Colon (tissue), 2 donors: ENCODE measurements at regions not wholly inside any gene's neighbourhood (a gene's known extent, or its start where the extent isn't known, plus 50 kb on each side); places are given as distances from the start of the nearest gene placed in this dataset.
"Not testable (repeated sequence)": the region's sequence is repeated elsewhere in the genome, so short reads cannot be mapped to it uniquely, and the experiment has no call there.

Source experiments
- FAIRE-seq: peaks from 2 replicates; lab custom pipeline; 2012; peaks lifted over from hg19 to GRCh38; lab: Jason Lieb, UNC
- donor health status: control.
- donor health status: control.

DNA sequence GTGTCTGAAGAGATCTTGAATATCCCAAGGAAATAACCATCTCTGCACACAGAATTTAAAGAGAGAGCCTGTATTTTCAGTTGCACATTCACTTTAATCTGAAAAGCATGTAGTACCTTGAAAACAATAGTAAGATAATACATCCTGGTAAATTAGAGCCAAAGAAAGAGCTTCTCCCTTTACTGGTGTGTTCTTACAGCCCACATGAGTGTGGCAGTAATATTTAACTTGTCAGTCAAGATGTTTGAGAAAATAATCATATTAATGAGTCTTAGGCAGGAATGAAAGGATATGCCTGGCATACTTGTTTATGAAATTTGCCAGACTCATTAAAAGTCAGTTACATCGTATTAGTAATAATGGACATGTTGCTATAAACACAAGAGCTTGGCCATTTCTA is 908.4 kb upstream of the ADGRL4 start:
- no peak for FAIRE-seq

GRCh38 chr1:79912813-79913212 is 906.3 kb upstream of the ADGRL4 start:
- FAIRE-seq = no peak

DNA sequence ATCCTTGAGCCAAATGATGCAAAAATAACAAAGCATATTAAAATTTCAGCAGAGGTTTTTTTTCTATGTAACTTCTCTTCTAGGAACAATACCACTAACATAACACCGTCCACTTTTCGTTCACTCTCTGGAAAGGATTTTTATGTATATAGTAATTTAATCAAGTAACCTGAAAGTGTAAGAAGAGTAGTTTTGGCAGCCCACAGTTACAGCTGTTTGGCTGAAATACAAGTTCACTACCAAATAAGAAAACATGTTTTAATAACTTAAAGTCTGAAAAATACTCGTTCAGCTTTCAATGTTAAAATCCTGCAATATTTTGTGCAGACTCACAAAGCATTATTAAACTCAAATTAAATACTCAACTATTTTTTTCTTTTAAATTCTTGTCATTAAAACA is 896.8 kb upstream of the ADGRL4 start:
- no peak for FAIRE-seq

DNA sequence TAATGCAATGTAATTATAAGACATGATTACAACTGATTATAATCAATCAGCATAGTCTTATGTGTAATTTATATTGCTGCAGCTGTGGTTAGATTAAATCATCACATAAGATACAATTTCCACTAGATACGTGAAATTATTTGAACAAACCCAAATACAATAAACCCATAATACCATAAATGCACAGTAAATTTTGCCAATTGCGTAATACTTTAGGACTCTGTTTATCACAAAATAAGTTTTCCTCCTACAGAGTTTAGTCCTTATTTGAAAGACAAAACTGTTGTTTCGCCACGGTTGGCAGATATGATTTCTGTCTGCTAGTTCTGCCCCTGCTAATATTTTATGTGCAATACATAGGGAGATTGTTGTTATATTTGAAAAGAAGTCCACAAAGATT is 895.9 kb upstream of the ADGRL4 start:
- no peak for FAIRE-seq

GRCh38 chr1:79899914-79900313 is 893.4 kb upstream of the ADGRL4 start:
- no peak for FAIRE-seq

- no peak for FAIRE-seq
Measured at GRCh38 chr1:79896140-79896539, 889.6 kb upstream of the ADGRL4 start.

GRCh38 chr1:79895573-79895972 is 889.0 kb upstream of the ADGRL4 start:
- FAIRE-seq = no peak

DNA sequence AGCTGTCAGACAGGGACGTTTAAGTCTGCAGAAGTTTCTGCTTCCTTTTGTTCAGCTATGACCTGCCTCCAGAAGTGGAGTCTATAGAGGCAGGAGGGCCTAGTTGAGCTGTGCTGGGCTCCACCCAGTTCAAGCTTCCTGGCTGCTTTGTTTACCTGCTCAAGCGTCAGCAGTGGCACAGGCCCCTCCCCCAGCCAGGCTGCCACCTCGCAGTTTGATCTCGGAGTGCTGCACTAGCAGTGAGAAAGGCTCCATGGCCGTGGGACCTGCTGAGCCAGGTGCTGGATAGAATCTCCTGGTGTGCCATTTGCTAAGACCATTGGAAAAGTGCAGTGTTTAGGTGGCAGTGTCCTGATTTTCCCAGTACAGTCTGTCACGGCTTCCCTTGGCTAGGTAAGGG is 887.6 kb upstream of the ADGRL4 start:
- not testable (repeated sequence) for FAIRE-seq

DNA sequence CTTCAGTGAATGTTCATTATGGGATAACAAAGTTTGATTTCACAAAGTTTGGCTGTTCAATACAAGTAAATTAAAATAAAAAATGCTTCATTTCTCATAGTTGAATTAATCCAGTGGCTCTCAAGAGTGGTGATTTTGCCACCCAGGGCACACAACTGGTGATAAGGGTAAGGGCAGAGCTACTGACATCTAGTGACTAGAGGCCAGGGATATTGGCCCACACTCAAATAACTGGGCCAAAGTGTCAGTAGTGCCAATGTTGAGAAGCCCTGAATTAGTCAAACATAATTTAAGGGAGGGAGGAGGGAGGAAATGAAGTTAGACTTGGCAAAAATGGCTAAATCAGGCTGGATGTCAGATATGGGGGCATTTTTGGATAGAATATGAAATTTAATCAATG is 880.5 kb upstream of the ADGRL4 start:
- FAIRE-seq = no peak

GRCh38 chr1:79885101-79885500 is 878.6 kb upstream of the ADGRL4 start:
- no peak for FAIRE-seq

GRCh38 chr1:79877086-79877485 is 870.6 kb upstream of the ADGRL4 start:
- no peak for FAIRE-seq

DNA sequence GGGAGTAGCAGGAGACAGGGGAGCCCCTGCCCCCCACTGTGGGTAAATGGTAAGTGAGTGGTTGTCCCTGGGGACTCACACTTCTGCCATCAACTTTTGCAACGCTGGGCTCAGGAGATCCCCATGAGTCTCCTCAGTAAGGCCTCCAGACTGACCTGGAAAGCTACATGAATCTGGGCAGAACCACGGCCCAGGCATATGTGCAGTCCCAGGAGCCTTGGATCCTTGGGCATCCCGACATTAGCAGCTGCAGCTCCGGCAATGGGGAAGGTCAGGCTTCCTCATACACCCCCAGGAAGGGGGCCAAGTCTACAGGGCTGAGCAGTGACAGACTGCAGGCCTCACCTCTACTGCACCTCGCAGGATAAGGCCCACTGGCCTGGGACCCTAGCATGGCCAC is 868.7 kb upstream of the ADGRL4 start:
- no peak for FAIRE-seq

GRCh38 chr1:79874289-79874688 is 867.8 kb upstream of the ADGRL4 start:
- FAIRE-seq = no peak

- no peak for FAIRE-seq
Measured at GRCh38 chr1:79859212-79859948, 852.9 kb upstream of the ADGRL4 start.

DNA sequence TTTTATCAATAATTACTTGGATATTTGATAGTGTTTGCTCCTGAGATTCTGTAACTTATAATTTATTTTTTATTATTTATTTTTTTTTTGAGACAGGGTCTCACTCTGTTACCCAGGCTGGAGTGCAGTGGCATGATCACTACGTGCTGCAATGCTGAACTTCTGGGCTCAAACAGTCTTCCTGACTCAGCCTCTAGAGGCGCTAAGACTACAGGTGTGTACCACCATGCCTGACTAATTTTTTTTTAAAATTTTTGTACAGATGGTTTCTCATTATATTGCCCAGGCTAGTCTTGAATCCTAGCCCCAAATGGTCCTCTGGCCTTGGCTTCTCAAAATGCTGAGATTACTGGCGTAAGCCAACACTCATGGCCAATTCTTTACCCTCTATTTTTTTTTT is 845.5 kb upstream of the ADGRL4 start:
- FAIRE-seq = no peak

DNA sequence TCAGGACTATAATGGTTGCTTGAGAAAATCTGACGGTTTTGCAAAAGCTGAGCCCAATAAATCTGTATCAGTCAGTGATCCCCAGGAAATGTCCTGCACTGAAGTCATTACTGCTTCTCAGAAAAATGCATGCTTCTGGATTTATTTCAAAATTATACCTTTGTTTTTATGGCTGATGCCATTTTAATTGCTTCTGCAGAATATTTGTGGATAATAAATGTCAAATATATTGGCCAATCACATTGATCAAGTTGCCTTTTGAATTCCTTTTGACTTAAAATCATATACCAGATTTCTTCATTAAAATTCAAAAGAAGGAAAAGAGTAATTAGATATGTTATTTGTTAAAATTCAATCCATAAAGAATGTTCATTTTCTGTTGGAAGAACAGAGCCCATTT is 842.9 kb upstream of the ADGRL4 start:
- FAIRE-seq = no peak

DNA sequence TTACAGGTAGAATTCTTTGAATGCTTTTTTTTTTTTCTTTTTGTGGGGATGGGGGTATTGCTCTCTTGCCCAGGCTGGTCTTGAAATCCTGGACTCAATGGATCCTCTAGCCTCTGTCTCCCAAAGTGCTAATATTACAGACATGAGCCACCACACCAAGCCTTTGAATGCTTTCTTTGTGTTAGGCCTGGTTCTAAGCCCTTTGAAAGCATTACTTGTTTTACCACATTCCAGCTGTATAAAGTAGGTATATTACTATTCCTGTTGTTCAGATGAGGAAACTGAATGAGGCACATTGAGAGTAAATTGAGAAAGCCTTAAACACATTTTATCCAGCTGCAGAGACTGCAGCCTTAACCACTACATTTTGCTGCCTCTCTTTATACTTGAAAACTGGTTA is 841.8 kb upstream of the ADGRL4 start:
- no peak for FAIRE-seq

- no peak for FAIRE-seq
Measured at GRCh38 chr1:79847700-79848099, 841.2 kb upstream of the ADGRL4 start.

DNA sequence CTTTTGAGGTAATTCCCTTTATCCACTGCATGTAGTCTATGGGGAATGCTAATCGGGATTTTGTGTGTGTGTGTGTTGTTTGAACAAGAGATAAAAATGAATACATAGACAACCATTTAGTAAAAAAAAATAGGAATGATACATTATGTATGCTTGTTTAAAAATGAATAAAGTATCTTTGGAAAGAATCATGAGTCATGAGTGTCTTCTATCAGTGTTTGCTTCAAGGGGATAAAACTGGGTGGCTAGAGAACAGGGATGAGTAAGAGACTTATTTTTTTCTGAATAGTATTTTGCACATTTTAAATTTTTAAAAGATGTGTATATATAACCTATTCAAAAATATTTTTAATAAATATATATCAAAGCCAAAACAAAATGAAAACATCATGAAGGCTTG is 839.4 kb upstream of the ADGRL4 start:
- no peak for FAIRE-seq

- FAIRE-seq = no peak
Measured at GRCh38 chr1:79842811-79843210, 836.3 kb upstream of the ADGRL4 start.

- FAIRE-seq = no peak
Measured at GRCh38 chr1:79839882-79840281, 833.4 kb upstream of the ADGRL4 start.

- no peak for FAIRE-seq
Measured at GRCh38 chr1:79827446-79827845, 820.9 kb upstream of the ADGRL4 start.

DNA sequence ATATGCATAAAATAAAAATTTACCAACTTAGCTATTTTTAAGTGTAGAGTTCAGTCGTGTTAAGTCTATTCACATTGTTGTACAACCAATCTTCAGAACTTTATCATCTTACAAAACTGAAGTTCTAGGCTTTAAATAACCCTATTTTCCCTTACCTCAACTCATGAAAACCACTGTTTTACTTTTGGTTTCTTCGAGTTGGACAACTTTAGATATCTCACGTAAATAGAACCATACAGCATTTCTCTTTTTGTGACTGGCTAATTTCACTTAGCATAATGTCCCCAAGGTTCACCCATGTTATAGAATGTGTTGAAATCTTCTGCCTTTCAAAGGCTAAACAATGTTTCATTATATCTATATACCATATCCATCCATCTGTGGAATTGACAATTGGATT is 819.0 kb upstream of the ADGRL4 start:
- FAIRE-seq = no peak

- FAIRE-seq = no peak
Measured at GRCh38 chr1:79822053-79822452, 815.5 kb upstream of the ADGRL4 start.

- no peak for FAIRE-seq
Measured at GRCh38 chr1:79819140-79819539, 812.6 kb upstream of the ADGRL4 start.
